NOMO-1 treated with DMSO at 0.1 percent for 48 hours (cell line): ENCODE measurements at regions not wholly inside any gene's neighbourhood (a gene's known extent, or its start where the extent isn't known, plus 50 kb on each side); places are given as distances from the start of the nearest gene placed in this dataset.
"Not testable (repeated sequence)": the region's sequence is repeated elsewhere in the genome, so short reads cannot be mapped to it uniquely, and the experiment has no call there.

Experiments used
- DNase-seq: peaks from one replicate; lab custom pipeline; 2025; ENCODE audit not compliant: unreplicated experiment; lab: John Stamatoyannopoulos, UW

- not testable (repeated sequence) for DNase-seq
Observed at GRCh38 chr13:89406096-89406495, 1734.9 kb downstream of the SLITRK5 start.

GRCh38 chr13:89407357-89407756, 1736.2 kb downstream of the SLITRK5 start:
- no peak for DNase-seq

- DNase-seq = no peak
Observed at GRCh38 chr13:89432997-89433396, 1761.8 kb downstream of the SLITRK5 start.

- not testable (repeated sequence) for DNase-seq
Observed at GRCh38 chr13:89434624-89435023, 1763.5 kb downstream of the SLITRK5 start.

GRCh38 chr13:89454681-89455080, 1783.5 kb downstream of the SLITRK5 start:
- no peak for DNase-seq

GRCh38 chr13:89455225-89455624, 1784.1 kb downstream of the SLITRK5 start:
- no peak for DNase-seq

- no peak for DNase-seq
Observed at GRCh38 chr13:89455741-89456140, 1784.6 kb downstream of the SLITRK5 start.

GRCh38 chr13:89457977-89458376, 1786.8 kb downstream of the SLITRK5 start:
- no peak for DNase-seq

- DNase-seq = no peak
Observed at GRCh38 chr13:89458456-89458855, 1787.3 kb downstream of the SLITRK5 start.

GRCh38 chr13:89460895-89461294, 1789.7 kb downstream of the SLITRK5 start:
- not testable (repeated sequence) for DNase-seq

GRCh38 chr13:89465366-89465765, 1794.2 kb downstream of the SLITRK5 start:
- DNase-seq = no peak

- no peak for DNase-seq
Observed at GRCh38 chr13:89468081-89468480, 1796.9 kb downstream of the SLITRK5 start.

GRCh38 chr13:89470901-89471300, 1799.7 kb downstream of the SLITRK5 start:
- DNase-seq = no peak

GRCh38 chr13:89474432-89474831, 1803.3 kb downstream of the SLITRK5 start:
- DNase-seq = no peak

GRCh38 chr13:89486065-89486464, 1814.9 kb downstream of the SLITRK5 start:
- no peak for DNase-seq

- no peak for DNase-seq
Observed at GRCh38 chr13:89486709-89487108, 1815.5 kb downstream of the SLITRK5 start.

- no peak for DNase-seq
Observed at GRCh38 chr13:89490661-89491060, 1819.5 kb downstream of the SLITRK5 start.

- no peak for DNase-seq
Observed at GRCh38 chr13:89496478-89496877, 1825.3 kb downstream of the SLITRK5 start.

- DNase-seq = no peak
Observed at GRCh38 chr13:89497658-89498057, 1826.5 kb downstream of the SLITRK5 start.

GRCh38 chr13:89502286-89502685, 1831.1 kb downstream of the SLITRK5 start:
- no peak for DNase-seq

- DNase-seq = no peak
Observed at GRCh38 chr13:89514534-89515312, 1832.8 kb upstream of the MIR17HG start.

- DNase-seq = no peak
Observed at GRCh38 chr13:89515948-89516347, 1831.5 kb upstream of the MIR17HG start.
